ENCODE measurements at regions not wholly inside any gene's neighbourhood (a gene's known extent, or its start where the extent isn't known, plus 50 kb on each side); places are given as distances from the start of the nearest gene placed in this dataset.

- Mint-ChIP-seq H3K27ac (no peak overlapping the region), H3K9me3 (peaks cover 6 to 13% of the 10 kb centered on the region in 2 experiments), H3K4me3 (no peak overlapping the region), H3K27me3 (ENCODE audit: low read depth) (no peaks in the 10 kb centered on the region; the same call in 1 of the 2 replicates), H3K4me1 (peaks cover 3 to 5% of the 10 kb centered on the region in 2 experiments), H3K36me3 (ENCODE audit: insufficient read depth in 1 of 3, low read depth in 3 of 3) (peaks cover 0 to 11% (median 7%) of the 10 kb centered on the region in 3 experiments; a peak in 3 of 7 replicates)
- TF ChIP-seq CTCF (conservative IDR thresholded peaks at IDR 0.05) = no peak
- Histone ChIP-seq H3K27me3 (ENCODE audit: insufficient read depth, low read length) (no peaks in the 10 kb centered on the region), H3K79me2 (ENCODE audit: insufficient read depth, low read length) (no peaks in the 10 kb centered on the region), H3K23ac (ENCODE audit: insufficient read length, low read depth, low read length) (no peak overlapping the region), H3K4ac (ENCODE audit: low read depth, low read length) (no peak overlapping the region), H2BK20ac (ENCODE audit: low read depth, low read length, poor library complexity, severe bottlenecking) (no peak overlapping the region), H2BK5ac (ENCODE audit: insufficient read length, low read length) (no peak overlapping the region), H3K79me1 (ENCODE audit: insufficient read depth, low read depth, low read length, poor library complexity, severe bottlenecking) (no peaks in the 10 kb centered on the region), H3K56ac (ENCODE audit: insufficient read length, low read depth, low read length) (no peak overlapping the region), H3K27ac (ENCODE audit: insufficient read length, low read depth, low read length) (no peak overlapping the region), H3K23me2 (ENCODE audit: insufficient read length, low read depth, low read length, poor library complexity, severe bottlenecking) (no peaks in the 10 kb centered on the region), H3K4me2 (ENCODE audit: insufficient read depth, insufficient read length, low read length) (no peak overlapping the region), H4K91ac (ENCODE audit: insufficient read length, low read depth, low read length) (no peak overlapping the region), H4K8ac (replicated peaks; ENCODE audit: insufficient read length, low read depth, low read length) (no peak overlapping the region), H4K5ac (ENCODE audit: insufficient read length, low read depth, low read length) (no peak overlapping the region), H3K4me1 (ENCODE audit: insufficient read depth, low read length) (no peaks in the 10 kb centered on the region), H2BK15ac (ENCODE audit: low read depth, low read length) (no peak overlapping the region), H2AK5ac (ENCODE audit: insufficient read length, low read length) (no peak overlapping the region), H2BK12ac (ENCODE audit: insufficient read length, low read depth, low read length) (no peak overlapping the region), H2BK120ac (ENCODE audit: low read depth, low read length, poor library complexity, severe bottlenecking) (no peak overlapping the region), H3K9ac (ENCODE audit: extremely low read depth, insufficient read length, low read length) (no peak overlapping the region), H3T11ph (ENCODE audit: low read length) (no peak overlapping the region), H3K14ac (ENCODE audit: insufficient read depth, low read length) (no peak overlapping the region), H3K9me3 (ENCODE audit: control insufficient read depth, low read depth, low read length) (no peaks in the 10 kb centered on the region), H4K20me1 (ENCODE audit: control insufficient read depth, insufficient read depth, insufficient read length) (no peaks in the 10 kb centered on the region), H2AFZ (ENCODE audit: low read length) (no peak overlapping the region), H3K18ac (ENCODE audit: insufficient read length, low read depth, low read length) (no peak overlapping the region)
- WGBS (ENCODE audit: extremely low coverage, insufficient read length, low lambda C conversion rate) = no CpG with 5 or more reads among the region's 5 CpGs
- no peak for DNase-seq
Observed at GRCh38 chr18:73787316-73787715, 360.3 kb downstream of the FBXO15 start.

All from H9 (cell line).